H1 (cell line): ENCODE measurements at regions not wholly inside any gene's neighbourhood (a gene's known extent, or its start where the extent isn't known, plus 50 kb on each side); places are given as distances from the start of the nearest gene placed in this dataset.

Experiments used
- CTCF ChIA-PET: fragments of 300-600 bp; sonication (Branson Sonifier 250); formaldehyde crosslinking; loops from one replicate; lab custom pipeline; 2021; ENCODE audit not compliant: partially characterized antibody; lab: Charles Lee
- POLR2A ChIA-PET: fragments of 300-600 bp; sonication (Branson Sonifier 250); formaldehyde crosslinking; loops from one replicate; lab custom pipeline; 2021; ENCODE audit warnings: inconsistent platforms; ENCODE audit not compliant: partially characterized antibody; lab: Charles Lee
- DNase-seq, 2 experiments: peaks; one replicate each; pipeline versions ENCODE4 v3.0.0 to v3.0.0-alpha.2; 2010 to 2022; ENCODE audit warnings: low spot score in 2 of 2, low read depth in 1 of 2, mixed read lengths in 1 of 2
- FAIRE-seq: peaks from 2 replicates; lab custom pipeline; 2011; peaks lifted over from hg19 to GRCh38; lab: Jason Lieb, UNC
- H2AFZ ChIP-seq: 2 replicates; pipeline ENCODE4 v1.8.1; 2012; ENCODE audit warnings: low read length, inconsistent platforms
- H2AK5ac ChIP-seq: 2 replicates; pipeline ENCODE4 v1.6.1; 2013; ENCODE audit warnings: low read depth, low read length
- H2BK120ac ChIP-seq: replicated peaks from 2 replicates; pipeline ENCODE3; 2013; ENCODE audit warnings: low read depth, low read length, inconsistent platforms
- H2BK12ac ChIP-seq: 2 replicates; pipeline ENCODE4 v1.6.1; 2013; ENCODE audit warnings: low read depth, low read length
- H2BK15ac ChIP-seq: 2 replicates; pipeline ENCODE4 v1.6.1; 2013; ENCODE audit warnings: low read length
- H2BK20ac ChIP-seq: 2 replicates; pipeline ENCODE4 v1.6.1; 2013; ENCODE audit warnings: low read length
- H2BK5ac ChIP-seq: 2 replicates; pipeline ENCODE4 v1.6.1; 2013; ENCODE audit warnings: low read depth, low read length
- H3K14ac ChIP-seq: 2 replicates; pipeline ENCODE4 v1.6.1; 2013; ENCODE audit warnings: inconsistent platforms; ENCODE audit not compliant: insufficient read length
- H3K18ac ChIP-seq: 2 replicates; pipeline ENCODE4 v1.6.1; 2013; ENCODE audit warnings: low read length; ENCODE audit errors: extremely low read depth
- H3K23ac ChIP-seq: 2 replicates; pipeline ENCODE4 v1.6.1; 2013; ENCODE audit warnings: inconsistent platforms; ENCODE audit not compliant: insufficient read length
- H3K23me2 ChIP-seq: 2 replicates; pipeline ENCODE4 v1.6.1; 2013; ENCODE audit warnings: low read depth, low read length
- H3K27ac ChIP-seq: 2 replicates; pipeline ENCODE4 v1.6.1; 2011; ENCODE audit warnings: low read depth, low read length, inconsistent platforms
- H3K27me3 ChIP-seq, 4 experiments: replicated peaks in 1 of 4; 1 replicate in 1 of 4; 2 replicates in 3 of 4; pipeline versions ENCODE4 v1.6.1 to v1.8.1; 2011 to 2013; ENCODE audit warnings: low read length in 3 of 4, mild to moderate bottlenecking in 3 of 4, inconsistent platforms in 2 of 4, mixed read lengths in 2 of 4, moderate library complexity in 1 of 4; ENCODE audit not compliant: control insufficient read depth in 3 of 4, insufficient read depth in 3 of 4; ENCODE audit errors: extremely low read depth in 1 of 4
- H3K36me3 ChIP-seq, 4 experiments: 2 replicates each; pipeline versions ENCODE4 v1.6.1 to v1.8.1; 2011 to 2013; ENCODE audit warnings: mild to moderate bottlenecking in 4 of 4, low read length in 3 of 4, moderate library complexity in 2 of 4, control low read depth in 1 of 4, inconsistent platforms in 1 of 4; ENCODE audit not compliant: insufficient read depth in 4 of 4, control insufficient read depth in 2 of 4
- H3K4ac ChIP-seq: replicated peaks from 2 replicates; pipeline ENCODE3; 2013; ENCODE audit warnings: low read length, low read depth, mixed read lengths, inconsistent platforms; ENCODE audit not compliant: insufficient read length
- H3K4me1 ChIP-seq, 4 experiments: replicated peaks in 1 of 4; 1 replicate in 1 of 4; 2 replicates in 3 of 4; pipeline versions ENCODE4 v1.6.1 to v1.8.1; 2011 to 2013; ENCODE audit warnings: low read length in 3 of 4, inconsistent platforms in 2 of 4, mixed read lengths in 1 of 4; ENCODE audit not compliant: insufficient read depth in 4 of 4, control insufficient read depth in 3 of 4
- H3K4me2 ChIP-seq, 2 experiments: 2 replicates each; pipeline versions ENCODE4 v1.6.1 to v1.8.1; 2011 to 2013; ENCODE audit warnings: low read depth in 2 of 2, low read length in 2 of 2, control low read depth in 1 of 2, inconsistent platforms in 1 of 2, mild to moderate bottlenecking in 1 of 2; ENCODE audit not compliant: insufficient read depth in 1 of 2
- H3K4me3 ChIP-seq, 4 experiments: fragments of 200-600, 300-600 bp in 1 of 4; sonication (generic), shearing (Covaris generic), sonication (Bioruptor Twin) in 1 of 4; 2 replicates each; pipeline versions ENCODE4 v1.5.1 to v1.8.1; 2011 to 2016; ENCODE audit warnings: low read length in 4 of 4, low read depth in 3 of 4, control low read depth in 2 of 4, inconsistent platforms in 2 of 4, mild to moderate bottlenecking in 2 of 4, mixed read lengths in 1 of 4, moderate library complexity in 1 of 4; ENCODE audit not compliant: insufficient read depth in 2 of 4; ENCODE audit errors: extremely low read depth in 1 of 4
- H3K56ac ChIP-seq: replicated peaks from 2 replicates; pipeline ENCODE3; 2013; ENCODE audit warnings: low read depth, mild to moderate bottlenecking, mixed read lengths, low read length, inconsistent platforms; ENCODE audit not compliant: insufficient read length
- H3K79me1 ChIP-seq: 2 replicates; pipeline ENCODE4 v1.6.1; 2013; ENCODE audit warnings: low read depth, low read length, control low read depth
- H3K79me2 ChIP-seq, 2 experiments: 2 replicates each; pipeline versions ENCODE4 v1.6.1 to v1.8.1; 2012 to 2013; ENCODE audit warnings: low read length in 2 of 2, mild to moderate bottlenecking in 2 of 2, inconsistent platforms in 1 of 2; ENCODE audit not compliant: insufficient read depth in 2 of 2, control insufficient read depth in 1 of 2
- H3K9ac ChIP-seq, 4 experiments: replicated peaks in 1 of 4; 1 replicate in 1 of 4; 2 replicates in 3 of 4; pipeline versions ENCODE4 v1.6.1 to v1.8.1; 2011 to 2013; ENCODE audit warnings: low read depth in 3 of 4, low read length in 3 of 4, control low read depth in 2 of 4, mild to moderate bottlenecking in 2 of 4, moderate library complexity in 2 of 4, inconsistent platforms in 1 of 4; ENCODE audit errors: extremely low read depth in 1 of 4
- H3K9me3 ChIP-seq, 2 experiments: 2 replicates each; pipeline versions ENCODE4 v1.6.1 to v1.8.1; 2012 to 2013; ENCODE audit warnings: mild to moderate bottlenecking in 2 of 2, moderate library complexity in 2 of 2, control low read depth in 1 of 2, inconsistent platforms in 1 of 2, low read depth in 1 of 2, low read length in 1 of 2, mixed read lengths in 1 of 2; ENCODE audit not compliant: insufficient read depth in 2 of 2
- H4K20me1 ChIP-seq, 2 experiments: replicated peaks in 1 of 2; 2 replicates each; pipeline versions ENCODE3 to v1.8.1; 2011 to 2013; ENCODE audit warnings: inconsistent platforms in 2 of 2, low read length in 2 of 2, mild to moderate bottlenecking in 1 of 2; ENCODE audit not compliant: insufficient read depth in 2 of 2, control insufficient read depth in 1 of 2
- H4K5ac ChIP-seq: 2 replicates; pipeline ENCODE4 v1.6.1; 2013; ENCODE audit warnings: low read length, low read depth, mixed read lengths, inconsistent platforms; ENCODE audit not compliant: insufficient read length
- H4K8ac ChIP-seq: 2 replicates; pipeline ENCODE4 v1.8.0; 2013; ENCODE audit warnings: mild to moderate bottlenecking, moderate library complexity, low read length, inconsistent platforms; ENCODE audit not compliant: insufficient read depth; ENCODE audit errors: extremely low read depth
- H4K91ac ChIP-seq: replicated peaks from 2 replicates; pipeline ENCODE3; 2013; ENCODE audit warnings: low read length, mixed read lengths, inconsistent platforms; ENCODE audit not compliant: insufficient read length
- CHD2 ChIP-seq: IDR thresholded peaks from 2 replicates; pipeline ENCODE4 v1.6.1; 2012; ENCODE audit warnings: low read length, improper control_type of control experiment
- SIN3A ChIP-seq, 2 experiments: IDR thresholded peaks in 1 of 2; conservative IDR thresholded peaks in 1 of 2; 2 replicates each; pipeline ENCODE4 v1.6.1; 2011 to 2012; ENCODE audit warnings: low read length in 2 of 2, improper control_type of control experiment in 1 of 2, low read depth in 1 of 2, mild to moderate bottlenecking in 1 of 2
- WGBS, 2 experiments: shearing (Covaris generic) in 1 of 2; methylation state at CpG; one replicate each; pipeline versions ENCODE4 v1.1.6 to v1.1.7; 2013 to 2015; ENCODE audit warnings: low lambda C conversion rate in 2 of 2, mixed read lengths in 2 of 2, inconsistent platforms in 1 of 2, low coverage in 1 of 2, missing lambda C conversion rate in 1 of 2; ENCODE audit not compliant: insufficient replicate concordance in 2 of 2, insufficient coverage in 1 of 2, insufficient read length in 1 of 2; ENCODE audit errors: extremely low coverage in 1 of 2, missing lambda C conversion rate in 1 of 2; 5-methylcytosine and 5-hydroxymethylcytosine counted together

DNA sequence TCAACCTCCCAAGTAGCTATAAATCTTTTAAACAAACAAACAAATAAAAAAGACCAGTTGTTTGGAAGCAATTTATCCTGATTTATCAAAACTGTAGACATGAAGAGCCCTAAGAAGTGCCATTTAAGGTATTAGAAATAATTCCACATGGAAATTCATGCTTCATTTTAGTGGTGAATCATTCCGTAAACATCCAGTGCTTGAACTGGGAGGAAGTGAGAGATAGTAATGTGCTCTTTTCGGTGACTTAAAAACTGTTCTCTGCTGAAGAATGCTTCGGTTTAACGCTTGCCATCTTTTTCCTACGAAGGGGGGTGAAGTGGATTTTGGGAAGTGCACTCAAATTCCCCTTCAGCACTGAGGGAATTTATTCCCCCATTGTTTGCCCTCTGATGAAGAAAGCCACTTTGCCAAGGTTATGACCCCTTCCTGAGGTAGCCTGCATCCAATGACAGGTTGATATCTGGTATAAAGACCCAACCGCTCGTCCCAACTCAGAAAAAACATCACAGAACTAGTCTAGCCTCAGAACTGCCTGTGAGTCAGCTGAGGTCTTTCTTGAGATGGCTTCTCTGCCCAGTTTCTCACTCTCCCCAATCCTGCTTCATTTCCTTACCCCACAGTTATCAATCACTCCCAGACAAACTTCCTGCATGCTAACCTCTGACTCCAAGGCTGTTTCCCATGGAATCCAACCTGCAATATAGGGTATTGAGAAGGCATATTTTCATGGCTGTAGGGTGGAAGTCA lies 244.1 kb downstream of the AEBP2 start:
- Histone ChIP-seq H2AFZ (0 out of 2 replicates have a peak overlapping the region, but pooled peaks have one; percentile 19), H3K4ac (no peak overlapping the region), H2BK15ac (no peak overlapping the region), H2AK5ac (no peak overlapping the region), H3K4me3 (no peak overlapping the region), H4K20me1 (no peaks in the 10 kb centered on the region), H3K23ac (no peak overlapping the region), H3K56ac (no peak overlapping the region), H2BK20ac (no peak overlapping the region), H2BK120ac (no peak overlapping the region), H4K91ac (no peak overlapping the region), H3K4me1 (no peaks in the 10 kb centered on the region), H3K23me2 (no peaks in the 10 kb centered on the region), H3K27me3 (no peaks in the 10 kb centered on the region), H4K8ac (no peak overlapping the region), H3K14ac (no peak overlapping the region), H3K9me3 (no peaks in the 10 kb centered on the region), H3K18ac (no peak overlapping the region), H3K4me2 (no peak overlapping the region), H3K79me1 (no peaks in the 10 kb centered on the region), H3K79me2 (no peaks in the 10 kb centered on the region), H3K9ac (no peak overlapping the region), H2BK12ac (no peak overlapping the region), H3K36me3 (no peaks in the 10 kb centered on the region), H4K5ac (no peak overlapping the region), H3K27ac (no peak overlapping the region), H2BK5ac (no peak overlapping the region)
- 90% methylated on average over 7 of the region's 7 CpGs; no CpG with 5 or more reads in 1 of the 2 experiments for WGBS, 2 experiments
- no peak for FAIRE-seq
- TF ChIP-seq SIN3A (conservative IDR thresholded peaks at IDR 0.05 in 1 of 2, IDR thresholded peaks at IDR 0.05 in 1 of 2; ENCODE audit: low read depth in 1 of 2, low read length in 2 of 2) (no peak), CHD2 (no peak)
- no peak for DNase-seq
- ChIA-PET CTCF (interaction anchor here (0.8 to 1.8 kb wide), 2 partner anchors 9 to 109 kb away, joined by 4 read pairs; no protein-coding TSS in a partner anchor), POLR2A (interaction anchor here (0.6 kb wide), 1 partner anchor 410 kb away, joined by 3 read pairs; no protein-coding TSS in a partner anchor)
